ENCODE measurements at regions not wholly inside any gene's neighbourhood (a gene's known extent, or its start where the extent isn't known, plus 50 kb on each side); places are given as distances from the start of the nearest gene placed in this dataset.

GRCh38 chr2:129656081-129656598 is 323.3 kb upstream of the RAB6C start (continued):
- TF ChIP-seq, protein P1, sequence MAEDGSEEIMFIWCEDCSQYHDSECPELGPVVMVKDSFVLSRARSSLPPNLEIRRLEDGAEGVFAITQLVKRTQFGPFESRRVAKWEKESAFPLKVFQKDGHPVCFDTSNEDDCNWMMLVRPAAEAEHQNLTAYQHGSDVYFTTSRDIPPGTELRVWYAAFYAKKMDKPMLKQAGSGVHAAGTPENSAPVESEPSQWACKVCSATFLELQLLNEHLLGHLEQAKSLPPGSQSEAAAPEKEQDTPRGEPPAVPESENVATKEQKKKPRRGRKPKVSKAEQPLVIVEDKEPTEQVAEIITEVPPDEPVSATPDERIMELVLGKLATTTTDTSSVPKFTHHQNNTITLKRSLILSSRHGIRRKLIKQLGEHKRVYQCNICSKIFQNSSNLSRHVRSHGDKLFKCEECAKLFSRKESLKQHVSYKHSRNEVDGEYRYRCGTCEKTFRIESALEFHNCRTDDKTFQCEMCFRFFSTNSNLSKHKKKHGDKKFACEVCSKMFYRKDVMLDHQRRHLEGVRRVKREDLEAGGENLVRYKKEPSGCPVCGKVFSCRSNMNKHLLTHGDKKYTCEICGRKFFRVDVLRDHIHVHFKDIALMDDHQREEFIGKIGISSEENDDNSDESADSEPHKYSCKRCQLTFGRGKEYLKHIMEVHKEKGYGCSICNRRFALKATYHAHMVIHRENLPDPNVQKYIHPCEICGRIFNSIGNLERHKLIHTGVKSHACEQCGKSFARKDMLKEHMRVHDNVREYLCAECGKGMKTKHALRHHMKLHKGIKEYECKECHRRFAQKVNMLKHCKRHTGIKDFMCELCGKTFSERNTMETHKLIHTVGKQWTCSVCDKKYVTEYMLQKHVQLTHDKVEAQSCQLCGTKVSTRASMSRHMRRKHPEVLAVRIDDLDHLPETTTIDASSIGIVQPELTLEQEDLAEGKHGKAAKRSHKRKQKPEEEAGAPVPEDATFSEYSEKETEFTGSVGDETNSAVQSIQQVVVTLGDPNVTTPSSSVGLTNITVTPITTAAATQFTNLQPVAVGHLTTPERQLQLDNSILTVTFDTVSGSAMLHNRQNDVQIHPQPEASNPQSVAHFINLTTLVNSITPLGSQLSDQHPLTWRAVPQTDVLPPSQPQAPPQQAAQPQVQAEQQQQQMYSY (CRISPR knock-in tag; IDR thresholded peaks at IDR 0.05): no peak
- TF ChIP-seq IRF1 (CRISPR knock-in tag; IDR thresholded peaks at IDR 0.05) (no peak), PRRX2 (CRISPR knock-in tag; IDR thresholded peaks at IDR 0.05) (no peak), HMGA2 (CRISPR knock-in tag; IDR thresholded peaks at IDR 0.05) (no peak), EMX1 (CRISPR knock-in tag; IDR thresholded peaks at IDR 0.05) (no peak), PREB (CRISPR knock-in tag; IDR thresholded peaks at IDR 0.05; ENCODE audit: borderline replicate concordance) (no peak), MLX (CRISPR knock-in tag; IDR thresholded peaks at IDR 0.05) (no peak), ATF3 (CRISPR knock-in tag; conservative IDR thresholded peaks at IDR 0.05) (no peak), ZNF423 (CRISPR knock-in tag; IDR thresholded peaks at IDR 0.05) (no peak)
- TF ChIP-seq, protein P2, sequence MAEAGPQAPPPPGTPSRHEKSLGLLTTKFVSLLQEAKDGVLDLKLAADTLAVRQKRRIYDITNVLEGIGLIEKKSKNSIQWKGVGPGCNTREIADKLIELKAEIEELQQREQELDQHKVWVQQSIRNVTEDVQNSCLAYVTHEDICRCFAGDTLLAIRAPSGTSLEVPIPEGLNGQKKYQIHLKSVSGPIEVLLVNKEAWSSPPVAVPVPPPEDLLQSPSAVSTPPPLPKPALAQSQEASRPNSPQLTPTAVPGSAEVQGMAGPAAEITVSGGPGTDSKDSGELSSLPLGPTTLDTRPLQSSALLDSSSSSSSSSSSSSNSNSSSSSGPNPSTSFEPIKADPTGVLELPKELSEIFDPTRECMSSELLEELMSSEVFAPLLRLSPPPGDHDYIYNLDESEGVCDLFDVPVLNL (CRISPR knock-in tag; IDR thresholded peaks at IDR 0.05; ENCODE audit: borderline replicate concordance, low read depth): no peak
- TF ChIP-seq, protein P3, sequence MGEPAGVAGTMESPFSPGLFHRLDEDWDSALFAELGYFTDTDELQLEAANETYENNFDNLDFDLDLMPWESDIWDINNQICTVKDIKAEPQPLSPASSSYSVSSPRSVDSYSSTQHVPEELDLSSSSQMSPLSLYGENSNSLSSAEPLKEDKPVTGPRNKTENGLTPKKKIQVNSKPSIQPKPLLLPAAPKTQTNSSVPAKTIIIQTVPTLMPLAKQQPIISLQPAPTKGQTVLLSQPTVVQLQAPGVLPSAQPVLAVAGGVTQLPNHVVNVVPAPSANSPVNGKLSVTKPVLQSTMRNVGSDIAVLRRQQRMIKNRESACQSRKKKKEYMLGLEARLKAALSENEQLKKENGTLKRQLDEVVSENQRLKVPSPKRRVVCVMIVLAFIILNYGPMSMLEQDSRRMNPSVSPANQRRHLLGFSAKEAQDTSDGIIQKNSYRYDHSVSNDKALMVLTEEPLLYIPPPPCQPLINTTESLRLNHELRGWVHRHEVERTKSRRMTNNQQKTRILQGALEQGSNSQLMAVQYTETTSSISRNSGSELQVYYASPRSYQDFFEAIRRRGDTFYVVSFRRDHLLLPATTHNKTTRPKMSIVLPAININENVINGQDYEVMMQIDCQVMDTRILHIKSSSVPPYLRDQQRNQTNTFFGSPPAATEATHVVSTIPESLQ (CRISPR knock-in tag; IDR thresholded peaks at IDR 0.05): no peak

GRCh38 chr2:129658430-129658829 is 321.0 kb upstream of the RAB6C start:
- no peak for DNase-seq (ENCODE audit: low spot score)
- H3K4me3 Mint-ChIP-seq: no peak overlapping the region
- ATAC-seq: no peak
- H3K9me3 Mint-ChIP-seq: peaks cover 13% of the 10 kb centered on the region
- TF ChIP-seq ZNF219 (CRISPR knock-in tag; IDR thresholded peaks at IDR 0.05; ENCODE audit: borderline replicate concordance): no peak
- no peak for TF ChIP-seq NFE2L1 (CRISPR knock-in tag; IDR thresholded peaks at IDR 0.05)
- no peak for TF ChIP-seq ELF4 (CRISPR knock-in tag; IDR thresholded peaks at IDR 0.05; ENCODE audit: low read depth)
- no peak for TF ChIP-seq RELA (CRISPR knock-in tag; IDR thresholded peaks at IDR 0.05; ENCODE audit: borderline replicate concordance)
- TF ChIP-seq SMAD3 (CRISPR knock-in tag; IDR thresholded peaks at IDR 0.05; ENCODE audit: borderline replicate concordance): no peak
- TF ChIP-seq ZNF121 (CRISPR knock-in tag; IDR thresholded peaks at IDR 0.05): no peak
- CTCF ChIA-PET: no interaction called here
- peaks cover 6% of the 10 kb centered on the region; the same call in 1 of the 2 replicates for H3K4me1 Mint-ChIP-seq
- no peak overlapping the region for H3K27ac Mint-ChIP-seq
- H3K27me3 Mint-ChIP-seq (ENCODE audit: low read depth): no peaks in the 10 kb centered on the region
- POLR2A ChIA-PET: no interaction called here
- peaks cover 3% of the 10 kb centered on the region for H3K36me3 Mint-ChIP-seq
